ENCODE measurements at regions not wholly inside any gene's neighbourhood (a gene's known extent, or its start where the extent isn't known, plus 50 kb on each side); places are given as distances from the start of the nearest gene placed in this dataset.

DNA sequence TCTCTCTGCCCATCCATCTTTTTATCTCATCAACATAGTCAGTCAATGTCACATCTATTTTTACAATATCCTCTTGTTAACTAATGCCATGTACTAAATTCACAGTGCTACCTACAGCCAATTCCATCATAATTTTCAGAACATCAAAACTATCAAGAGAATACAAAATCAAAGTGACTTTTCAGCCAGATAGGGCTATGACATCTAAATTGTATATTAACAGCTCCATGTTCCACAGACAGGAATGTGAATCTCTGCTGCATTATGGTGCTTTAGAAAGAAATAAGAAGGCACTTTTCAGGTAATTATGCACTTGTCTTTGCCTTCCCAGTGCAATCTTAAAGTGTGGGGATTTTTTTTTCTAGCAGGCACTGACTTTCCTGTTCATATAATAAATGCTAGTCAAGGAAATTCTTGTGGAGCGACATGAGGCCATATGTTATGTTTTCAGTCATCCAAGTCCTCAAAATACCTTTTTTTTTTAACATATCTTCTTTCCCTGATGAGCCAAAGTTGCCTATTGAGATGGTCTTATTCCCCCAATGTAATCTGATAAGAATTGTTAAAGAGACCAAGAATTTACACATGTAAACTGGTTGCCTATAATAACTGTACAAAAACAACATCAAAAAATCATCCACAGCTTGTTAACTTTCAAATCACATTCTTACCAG is 252.0 kb upstream of the CNTN3 start:
- POLR2A ChIA-PET, result no interaction called here
- Histone ChIP-seq H2AFZ (ENCODE audit: low read depth, low read length, poor library complexity, severe bottlenecking) (no peak overlapping the region), H3K9me3 (ENCODE audit: control insufficient read depth in 1 of 2, insufficient read depth in 1 of 2, low read depth in 1 of 2, low read length in 2 of 2) (peaks cover 14 to 30% of the 10 kb centered on the region in 2 experiments; a peak in 2 of 4 replicates), H4K20me1 (ENCODE audit: insufficient read depth) (no peaks in the 10 kb centered on the region), H3K9ac (ENCODE audit: low read length) (no peak overlapping the region), H3K4me1 (ENCODE audit: control insufficient read depth in 1 of 2, insufficient read depth in 2 of 2, low read length in 2 of 2) (no peaks in the 10 kb centered on the region), H3K4me3 (replicated peaks in 1 of 2; ENCODE audit: low read depth in 1 of 2, low read length in 2 of 2) (no peak overlapping the region), H3K79me2 (ENCODE audit: insufficient read depth, low read length) (no peaks in the 10 kb centered on the region), H3K9me2 (ENCODE audit: insufficient read depth) (no peaks in the 10 kb centered on the region), H3K27me3 (ENCODE audit: insufficient read depth, low read length) (no peaks in the 10 kb centered on the region), H3K36me3 (ENCODE audit: control insufficient read depth in 1 of 2, insufficient read depth in 2 of 2, low read length in 2 of 2) (no peaks in the 10 kb centered on the region), H3K4me2 (ENCODE audit: low read length) (no peak overlapping the region), H3K27ac (ENCODE audit: low read depth, low read length) (no peak overlapping the region)
- no TSS peak for BruUV-seq (replicated peaks)
- CTCF ChIA-PET, result no interaction called here
- no peak for ATAC-seq
- no peak for DNase-seq (ENCODE audit: low read depth, low spot score)
- no peak for TF ChIP-seq TCF7L2 (IDR thresholded peaks at IDR 0.05; ENCODE audit: borderline replicate concordance, extremely low read depth, insufficient read depth, insufficient read length)
- no peak for TF ChIP-seq ELF1 (IDR thresholded peaks at IDR 0.05; ENCODE audit: borderline replicate concordance, low read depth)
- no peak for TF ChIP-seq SP1 (IDR thresholded peaks at IDR 0.05; ENCODE audit: low read depth)
- TF ChIP-seq, protein P1, sequence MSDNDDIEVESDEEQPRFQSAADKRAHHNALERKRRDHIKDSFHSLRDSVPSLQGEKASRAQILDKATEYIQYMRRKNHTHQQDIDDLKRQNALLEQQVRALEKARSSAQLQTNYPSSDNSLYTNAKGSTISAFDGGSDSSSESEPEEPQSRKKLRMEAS (IDR thresholded peaks at IDR 0.05), result no peak
- TF ChIP-seq, protein P2, sequence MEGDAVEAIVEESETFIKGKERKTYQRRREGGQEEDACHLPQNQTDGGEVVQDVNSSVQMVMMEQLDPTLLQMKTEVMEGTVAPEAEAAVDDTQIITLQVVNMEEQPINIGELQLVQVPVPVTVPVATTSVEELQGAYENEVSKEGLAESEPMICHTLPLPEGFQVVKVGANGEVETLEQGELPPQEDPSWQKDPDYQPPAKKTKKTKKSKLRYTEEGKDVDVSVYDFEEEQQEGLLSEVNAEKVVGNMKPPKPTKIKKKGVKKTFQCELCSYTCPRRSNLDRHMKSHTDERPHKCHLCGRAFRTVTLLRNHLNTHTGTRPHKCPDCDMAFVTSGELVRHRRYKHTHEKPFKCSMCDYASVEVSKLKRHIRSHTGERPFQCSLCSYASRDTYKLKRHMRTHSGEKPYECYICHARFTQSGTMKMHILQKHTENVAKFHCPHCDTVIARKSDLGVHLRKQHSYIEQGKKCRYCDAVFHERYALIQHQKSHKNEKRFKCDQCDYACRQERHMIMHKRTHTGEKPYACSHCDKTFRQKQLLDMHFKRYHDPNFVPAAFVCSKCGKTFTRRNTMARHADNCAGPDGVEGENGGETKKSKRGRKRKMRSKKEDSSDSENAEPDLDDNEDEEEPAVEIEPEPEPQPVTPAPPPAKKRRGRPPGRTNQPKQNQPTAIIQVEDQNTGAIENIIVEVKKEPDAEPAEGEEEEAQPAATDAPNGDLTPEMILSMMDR (IDR thresholded peaks at IDR 0.05 in 2 of 3, conservative IDR thresholded peaks at IDR 0.05 in 1 of 3; ENCODE audit: borderline replicate concordance in 1 of 3, insufficient read depth in 1 of 3, low read depth in 2 of 3, low read length in 2 of 3), result no peak
- TF ChIP-seq ZNF274 (IDR thresholded peaks at IDR 0.05; ENCODE audit: low read depth, low read length), result no peak
- no peak for TF ChIP-seq JUND (IDR thresholded peaks at IDR 0.05)
- TF ChIP-seq, protein P3, sequence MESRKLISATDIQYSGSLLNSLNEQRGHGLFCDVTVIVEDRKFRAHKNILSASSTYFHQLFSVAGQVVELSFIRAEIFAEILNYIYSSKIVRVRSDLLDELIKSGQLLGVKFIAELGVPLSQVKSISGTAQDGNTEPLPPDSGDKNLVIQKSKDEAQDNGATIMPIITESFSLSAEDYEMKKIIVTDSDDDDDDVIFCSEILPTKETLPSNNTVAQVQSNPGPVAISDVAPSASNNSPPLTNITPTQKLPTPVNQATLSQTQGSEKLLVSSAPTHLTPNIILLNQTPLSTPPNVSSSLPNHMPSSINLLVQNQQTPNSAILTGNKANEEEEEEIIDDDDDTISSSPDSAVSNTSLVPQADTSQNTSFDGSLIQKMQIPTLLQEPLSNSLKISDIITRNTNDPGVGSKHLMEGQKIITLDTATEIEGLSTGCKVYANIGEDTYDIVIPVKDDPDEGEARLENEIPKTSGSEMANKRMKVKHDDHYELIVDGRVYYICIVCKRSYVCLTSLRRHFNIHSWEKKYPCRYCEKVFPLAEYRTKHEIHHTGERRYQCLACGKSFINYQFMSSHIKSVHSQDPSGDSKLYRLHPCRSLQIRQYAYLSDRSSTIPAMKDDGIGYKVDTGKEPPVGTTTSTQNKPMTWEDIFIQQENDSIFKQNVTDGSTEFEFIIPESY (IDR thresholded peaks at IDR 0.05; ENCODE audit: extremely low read depth, insufficient replicate concordance, low read length), result no peak
- no peak for TF ChIP-seq CBX3 (IDR thresholded peaks at IDR 0.05; ENCODE audit: low read depth)
- TF ChIP-seq RAD21 (IDR thresholded peaks at IDR 0.05; ENCODE audit: low read depth), result no peak
- TF ChIP-seq ZFX (IDR thresholded peaks at IDR 0.05), result no peak
- TF ChIP-seq, protein P4, sequence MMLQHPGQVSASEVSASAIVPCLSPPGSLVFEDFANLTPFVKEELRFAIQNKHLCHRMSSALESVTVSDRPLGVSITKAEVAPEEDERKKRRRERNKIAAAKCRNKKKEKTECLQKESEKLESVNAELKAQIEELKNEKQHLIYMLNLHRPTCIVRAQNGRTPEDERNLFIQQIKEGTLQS (IDR thresholded peaks at IDR 0.05), result no peak
- TF ChIP-seq EZH2phosphoT487 (IDR thresholded peaks at IDR 0.05; ENCODE audit: borderline replicate concordance), result no peak
- TF ChIP-seq CEBPB (IDR thresholded peaks at IDR 0.05; ENCODE audit: low read depth), result no peak
- TF ChIP-seq SIN3A (IDR thresholded peaks at IDR 0.05; ENCODE audit: low read depth), result no peak
- RAD21 ChIA-PET (ENCODE audit: low non-redundant PET in 1 of 2, low total read pairs in 2 of 2, uncharacterized antibody in 2 of 2, unreplicated experiment in 2 of 2), result no interaction called here
- intact Hi-C loops (cut with micrococcal nuclease), result no loop called here

Measured in HCT116 (cell line).